ENCODE measurements at regions not wholly inside any gene's neighbourhood (a gene's known extent, or its start where the extent isn't known, plus 50 kb on each side); places are given as distances from the start of the nearest gene placed in this dataset.

DNA sequence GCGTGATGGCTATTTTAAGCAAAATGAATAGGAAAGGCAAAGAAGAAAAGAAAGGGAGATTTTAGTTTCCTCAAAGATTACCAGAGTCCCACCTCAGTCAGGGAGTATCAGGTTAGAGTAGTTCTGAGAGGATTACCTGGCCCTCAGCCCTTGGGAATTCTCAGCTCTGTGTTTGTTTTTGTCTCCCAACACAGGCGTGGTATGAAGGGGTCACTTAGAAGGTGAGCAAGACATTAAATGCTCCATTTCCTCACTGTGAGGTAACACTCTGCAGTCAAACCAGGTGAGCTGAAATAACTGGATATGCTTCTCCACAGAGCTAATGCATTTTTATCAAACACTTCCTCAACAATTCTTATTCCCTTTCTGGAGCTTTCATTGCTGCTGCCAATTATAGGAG lies 232.2 kb downstream of the IKZF2 start:
- no peak for TF ChIP-seq CTCF (IDR thresholded peaks at IDR 0.05; ENCODE audit: low read depth, low read length)
- TF ChIP-seq EZH2phosphoT487 (IDR thresholded peaks at IDR 0.05; ENCODE audit: low read depth): no peak

Measured in OCI-LY3 (cell line).